ENCODE measurements at regions not wholly inside any gene's neighbourhood (a gene's known extent, or its start where the extent isn't known, plus 50 kb on each side); places are given as distances from the start of the nearest gene placed in this dataset.

- H3K27me3 ChIP-seq (replicated peaks; ENCODE audit: insufficient read depth, low read depth, low read length, poor library complexity): no peaks in the 10 kb centered on the region
- H3K4me3 ChIP-seq (ENCODE audit: low read depth, low read length, poor library complexity, severe bottlenecking): no peak overlapping the region
- ChIA-PET POLR2A (ENCODE audit: low non-redundant PET) (no interaction called here), CTCF (no interaction called here)
- H3K27ac ChIP-seq (ENCODE audit: low read depth, low read length, poor library complexity, severe bottlenecking): no peak overlapping the region
- no peaks in the 10 kb centered on the region for H3K36me3 ChIP-seq (ENCODE audit: insufficient read depth, low read length, poor library complexity, severe bottlenecking)
- TF ChIP-seq EZH2 (IDR thresholded peaks at IDR 0.05; ENCODE audit: borderline replicate concordance, low read depth, low read length, poor library complexity, severe bottlenecking) (no peak), CTCF (conservative IDR thresholded peaks at IDR 0.05; ENCODE audit: low read depth, low read length) (no peak)
- H3K9me3 ChIP-seq (ENCODE audit: low read depth, low read length, poor library complexity, severe bottlenecking): no peaks in the 10 kb centered on the region
- intact Hi-C loops (cut with micrococcal nuclease; ENCODE audit: unreplicated experiment): no loop called here
- BruUV-seq (replicated peaks): no TSS peak
- no peak for DNase-seq (ENCODE audit: low spot score)
- no peaks in the 10 kb centered on the region for H3K4me1 ChIP-seq (ENCODE audit: insufficient read depth, low read length, poor library complexity, severe bottlenecking)
These were observed 120.1 kb downstream of the FEM1C start for GRCh38 chr5:115424446-115424845.

DNA sequence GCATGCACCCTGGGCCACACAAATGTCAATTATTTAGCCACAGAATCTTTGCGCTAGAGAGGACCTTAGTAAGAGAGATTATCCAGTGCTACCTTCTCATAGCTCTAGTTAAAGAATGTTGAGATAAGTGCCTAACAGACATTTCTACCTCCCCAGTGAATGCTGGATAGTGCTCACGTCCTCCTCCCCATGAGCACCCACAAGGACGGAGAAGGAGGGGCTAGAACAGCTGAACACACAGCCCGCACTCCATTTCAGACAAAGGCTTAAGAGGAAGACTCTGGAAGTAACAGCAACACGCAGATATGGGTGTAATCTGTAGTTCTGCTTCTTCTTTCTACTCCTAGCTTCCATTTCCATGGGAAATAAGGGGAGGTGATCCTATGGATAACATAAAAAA lies 120.5 kb downstream of the FEM1C start:
- no peaks in the 10 kb centered on the region for H3K36me3 ChIP-seq (ENCODE audit: insufficient read depth, low read length, poor library complexity, severe bottlenecking)
- BruUV-seq (replicated peaks): no TSS peak
- no peak overlapping the region for H3K27ac ChIP-seq (ENCODE audit: low read depth, low read length, poor library complexity, severe bottlenecking)
- no peaks in the 10 kb centered on the region for H3K4me1 ChIP-seq (ENCODE audit: insufficient read depth, low read length, poor library complexity, severe bottlenecking)
- H3K9me3 ChIP-seq (ENCODE audit: low read depth, low read length, poor library complexity, severe bottlenecking): no peaks in the 10 kb centered on the region
- CTCF ChIA-PET: no interaction called here
- intact Hi-C loops (cut with micrococcal nuclease; ENCODE audit: unreplicated experiment): no loop called here
- DNase-seq (ENCODE audit: low spot score): no peak
- POLR2A ChIA-PET (ENCODE audit: low non-redundant PET): no interaction called here
- TF ChIP-seq CTCF (conservative IDR thresholded peaks at IDR 0.05; ENCODE audit: low read depth, low read length) (no peak), EZH2 (IDR thresholded peaks at IDR 0.05; ENCODE audit: borderline replicate concordance, low read depth, low read length, poor library complexity, severe bottlenecking) (no peak)
- no peaks in the 10 kb centered on the region for H3K27me3 ChIP-seq (replicated peaks; ENCODE audit: insufficient read depth, low read depth, low read length, poor library complexity)
- no peak overlapping the region for H3K4me3 ChIP-seq (ENCODE audit: low read depth, low read length, poor library complexity, severe bottlenecking)

- no peak for TF ChIP-seq CTCF (conservative IDR thresholded peaks at IDR 0.05; ENCODE audit: low read depth, low read length)
- no peak for TF ChIP-seq EZH2 (IDR thresholded peaks at IDR 0.05; ENCODE audit: borderline replicate concordance, low read depth, low read length, poor library complexity, severe bottlenecking)
- no TSS peak for BruUV-seq (replicated peaks)
- ChIA-PET CTCF (no interaction called here), POLR2A (ENCODE audit: low non-redundant PET) (no interaction called here)
- Histone ChIP-seq H3K4me3 (ENCODE audit: low read depth, low read length, poor library complexity, severe bottlenecking) (no peak overlapping the region), H3K27me3 (replicated peaks; ENCODE audit: insufficient read depth, low read depth, low read length, poor library complexity) (no peaks in the 10 kb centered on the region), H3K36me3 (ENCODE audit: insufficient read depth, low read length, poor library complexity, severe bottlenecking) (no peaks in the 10 kb centered on the region), H3K9me3 (ENCODE audit: low read depth, low read length, poor library complexity, severe bottlenecking) (no peaks in the 10 kb centered on the region), H3K4me1 (ENCODE audit: insufficient read depth, low read length, poor library complexity, severe bottlenecking) (no peaks in the 10 kb centered on the region), H3K27ac (ENCODE audit: low read depth, low read length, poor library complexity, severe bottlenecking) (no peak overlapping the region)
- DNase-seq (ENCODE audit: low spot score): no peak
- intact Hi-C loops (cut with micrococcal nuclease; ENCODE audit: unreplicated experiment): no loop called here
These were observed 121.0 kb downstream of the FEM1C start for GRCh38 chr5:115423541-115423940.
